Midbrain (tissue), 1 donor: ENCODE measurements at regions not wholly inside any gene's neighbourhood (a gene's known extent, or its start where the extent isn't known, plus 50 kb on each side); places are given as distances from the start of the nearest gene placed in this dataset.

ENCODE experiments used
- DNase-seq: peaks from one replicate; lab custom pipeline; 2025; lab: John Stamatoyannopoulos, UW

DNA sequence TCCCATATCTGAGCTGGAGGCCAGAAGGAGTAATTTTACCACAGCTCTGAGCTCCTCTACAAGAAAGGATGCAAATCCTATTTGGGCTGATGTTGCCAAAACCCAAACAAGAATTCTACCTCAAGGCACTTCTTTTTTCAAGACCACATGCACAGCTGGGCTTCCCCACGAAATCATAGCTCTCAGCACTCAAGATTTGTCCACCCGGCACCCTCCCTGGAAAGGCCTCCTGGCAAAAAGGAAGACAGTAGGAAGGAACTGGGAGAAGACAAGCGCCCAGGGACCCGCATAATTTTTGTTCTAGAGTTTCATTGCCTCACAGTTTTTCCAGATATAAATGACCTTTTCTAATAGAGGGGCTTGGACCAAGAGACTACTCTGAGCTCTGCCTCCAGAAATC is 90.5 kb downstream of the BANF2 start:
- no peak for DNase-seq

DNA sequence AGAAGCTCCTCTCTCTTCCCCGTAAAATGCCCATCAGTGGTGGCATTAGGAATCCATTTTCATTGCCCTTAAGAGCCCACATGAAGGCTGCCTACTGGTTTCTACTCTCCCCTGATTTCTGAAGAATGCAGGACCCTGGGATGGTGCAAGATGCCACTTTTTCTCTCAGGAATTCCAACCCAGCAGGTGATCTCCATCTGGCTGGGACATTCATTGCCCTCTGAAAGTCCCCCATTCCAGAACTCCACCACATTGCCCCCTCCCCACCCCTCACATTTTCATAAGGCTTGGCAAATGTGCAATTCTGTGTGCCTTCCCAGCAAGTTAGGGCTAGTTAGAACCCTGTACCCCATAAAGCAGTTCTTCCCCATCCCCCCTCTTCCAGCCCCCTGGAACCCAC is 88.0 kb downstream of the BANF2 start:
- DNase-seq = no peak

DNA sequence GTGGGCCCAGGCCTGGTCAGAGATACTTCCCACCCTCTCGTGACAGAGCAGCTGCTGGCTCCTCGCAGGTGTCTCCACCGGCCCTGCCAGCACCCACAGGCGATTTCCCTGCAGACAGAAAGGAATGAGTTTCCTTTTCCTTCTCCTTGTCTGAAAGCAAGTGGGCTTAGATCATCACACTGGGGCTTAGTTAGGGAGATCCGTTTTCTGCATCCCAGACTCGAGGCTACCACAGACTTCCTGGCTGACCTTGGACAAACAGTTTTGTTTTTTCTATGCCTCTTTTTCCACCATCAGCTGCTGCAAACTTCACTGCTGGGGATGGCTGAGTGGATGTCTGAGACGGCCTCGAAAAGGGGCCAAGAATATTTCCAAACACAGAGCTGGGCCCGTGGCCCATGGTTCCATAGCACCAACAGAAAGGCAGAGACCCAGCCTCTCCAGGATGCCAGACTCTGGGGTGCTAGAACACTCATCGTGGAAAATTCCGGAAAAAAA is 86.5 kb downstream of the BANF2 start:
- DNase-seq = no peak
